ENCODE measurements at regions not wholly inside any gene's neighbourhood (a gene's known extent, or its start where the extent isn't known, plus 50 kb on each side); places are given as distances from the start of the nearest gene placed in this dataset.

DNA sequence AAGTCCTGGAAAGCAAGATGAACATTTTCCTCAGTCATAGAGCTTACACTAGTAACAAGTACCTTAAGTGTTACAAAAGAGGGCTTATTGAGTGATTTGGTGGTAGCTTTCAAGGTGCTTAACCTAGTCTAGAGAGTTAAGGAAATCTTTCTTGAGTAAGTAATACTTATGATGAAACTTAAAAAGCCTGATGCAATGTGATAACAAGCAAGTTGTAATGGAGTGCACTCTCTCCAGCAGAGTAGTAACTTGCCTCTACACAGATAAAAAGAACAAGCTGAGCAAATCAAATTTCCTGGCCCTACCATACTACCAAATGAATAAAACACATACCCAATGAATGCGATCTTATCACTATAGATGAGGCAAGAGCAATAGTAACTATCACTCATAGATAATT lies 639.9 kb upstream of the FBXO33 start:
- H3K4me3 ChIP-seq (ENCODE audit: low read depth, low read length) = no peak overlapping the region
- DNase-seq (ENCODE audit: low read depth) = no peak
- TF ChIP-seq, protein P1, sequence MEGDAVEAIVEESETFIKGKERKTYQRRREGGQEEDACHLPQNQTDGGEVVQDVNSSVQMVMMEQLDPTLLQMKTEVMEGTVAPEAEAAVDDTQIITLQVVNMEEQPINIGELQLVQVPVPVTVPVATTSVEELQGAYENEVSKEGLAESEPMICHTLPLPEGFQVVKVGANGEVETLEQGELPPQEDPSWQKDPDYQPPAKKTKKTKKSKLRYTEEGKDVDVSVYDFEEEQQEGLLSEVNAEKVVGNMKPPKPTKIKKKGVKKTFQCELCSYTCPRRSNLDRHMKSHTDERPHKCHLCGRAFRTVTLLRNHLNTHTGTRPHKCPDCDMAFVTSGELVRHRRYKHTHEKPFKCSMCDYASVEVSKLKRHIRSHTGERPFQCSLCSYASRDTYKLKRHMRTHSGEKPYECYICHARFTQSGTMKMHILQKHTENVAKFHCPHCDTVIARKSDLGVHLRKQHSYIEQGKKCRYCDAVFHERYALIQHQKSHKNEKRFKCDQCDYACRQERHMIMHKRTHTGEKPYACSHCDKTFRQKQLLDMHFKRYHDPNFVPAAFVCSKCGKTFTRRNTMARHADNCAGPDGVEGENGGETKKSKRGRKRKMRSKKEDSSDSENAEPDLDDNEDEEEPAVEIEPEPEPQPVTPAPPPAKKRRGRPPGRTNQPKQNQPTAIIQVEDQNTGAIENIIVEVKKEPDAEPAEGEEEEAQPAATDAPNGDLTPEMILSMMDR (IDR thresholded peaks at IDR 0.05; ENCODE audit: control insufficient read depth, extremely low read depth, insufficient read depth) = no peak

GRCh38 chr14:40058901-40059897 lies 627.0 kb upstream of the FBXO33 start:
- TF ChIP-seq, protein P1 (IDR thresholded peaks at IDR 0.05; ENCODE audit: control insufficient read depth, extremely low read depth, insufficient read depth) = no peak
- no peak overlapping the region for H3K4me3 ChIP-seq (ENCODE audit: low read depth, low read length)
- no peak for DNase-seq (ENCODE audit: low read depth)

GRCh38 chr14:40053416-40053815 lies 621.2 kb upstream of the FBXO33 start:
- TF ChIP-seq, protein P1 (IDR thresholded peaks at IDR 0.05; ENCODE audit: control insufficient read depth, extremely low read depth, insufficient read depth) = no peak
- DNase-seq (ENCODE audit: low read depth) = no peak
- H3K4me3 ChIP-seq (ENCODE audit: low read depth, low read length) = no peak overlapping the region

GRCh38 chr14:40028991-40029390 lies 596.8 kb upstream of the FBXO33 start:
- no peak overlapping the region for H3K4me3 ChIP-seq (ENCODE audit: low read depth, low read length)
- TF ChIP-seq, protein P1 (IDR thresholded peaks at IDR 0.05; ENCODE audit: control insufficient read depth, extremely low read depth, insufficient read depth) = no peak
- DNase-seq (ENCODE audit: low read depth) = no peak

- DNase-seq (ENCODE audit: low read depth) = no peak
- no peak overlapping the region for H3K4me3 ChIP-seq (ENCODE audit: low read depth, low read length)
- TF ChIP-seq, protein P1 (IDR thresholded peaks at IDR 0.05; ENCODE audit: control insufficient read depth, extremely low read depth, insufficient read depth) = no peak
Observed at GRCh38 chr14:40025101-40025500, 592.9 kb upstream of the FBXO33 start.

DNA sequence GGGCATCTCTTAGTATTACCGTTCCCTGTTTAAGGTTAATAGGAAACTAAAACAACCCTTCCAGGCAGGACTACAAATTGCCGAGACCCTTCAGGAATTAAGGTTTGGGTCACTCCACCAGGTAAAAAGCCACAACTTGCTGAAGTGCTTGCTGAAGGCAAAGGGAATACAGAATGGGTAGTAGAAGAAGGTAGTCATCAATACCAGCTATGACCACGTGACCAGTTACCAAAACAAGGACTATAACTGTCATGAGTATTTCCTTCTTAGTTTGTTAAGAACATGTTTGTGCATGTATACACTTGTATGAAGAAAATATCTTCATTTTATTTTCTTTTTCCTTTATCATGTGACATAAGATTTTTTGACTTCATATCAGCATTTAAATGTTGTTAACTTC lies 578.7 kb upstream of the FBXO33 start:
- H3K4me3 ChIP-seq (ENCODE audit: low read depth, low read length) = no peak overlapping the region
- TF ChIP-seq, protein P1 (IDR thresholded peaks at IDR 0.05; ENCODE audit: control insufficient read depth, extremely low read depth, insufficient read depth) = no peak
- no peak for DNase-seq (ENCODE audit: low read depth)

All from LNCaP clone FGC (cell line).